SU-DHL-6 (cell line): ENCODE measurements at regions not wholly inside any gene's neighbourhood (a gene's known extent, or its start where the extent isn't known, plus 50 kb on each side); places are given as distances from the start of the nearest gene placed in this dataset.

Source experiments
- H2AFZ ChIP-seq: fragments of 200-600 bp; sonication (generic); 2 replicates; pipeline ENCODE4 v1.6.1; 2014; ENCODE audit warnings: low read depth, mild to moderate bottlenecking, moderate library complexity, mixed read lengths, antibody characterized with exemption, low read length; ENCODE audit not compliant: severe bottlenecking
- H3F3A ChIP-seq: fragments of 200-600 bp; shearing (Covaris generic); 2 replicates; pipeline ENCODE4 v1.6.0; 2016; ENCODE audit warnings: antibody characterized with exemption, mild to moderate bottlenecking; ENCODE audit not compliant: insufficient read depth
- H3K27ac ChIP-seq: fragments of 200-600 bp; sonication (generic); 2 replicates; pipeline ENCODE4 v1.5.1; 2016; ENCODE audit warnings: low read depth, mild to moderate bottlenecking, low read length, moderate library complexity, mixed read lengths
- H3K27me3 ChIP-seq: fragments of 200-600 bp; sonication (generic), shearing (Covaris generic); 2 replicates; pipeline ENCODE4 v1.6.0; 2014; ENCODE audit warnings: mild to moderate bottlenecking, low read length
- H3K36me3 ChIP-seq: fragments of 200-600 bp; sonication (generic); 2 replicates; pipeline ENCODE4 v1.6.1; 2014; ENCODE audit warnings: mild to moderate bottlenecking, low read length, mixed read lengths
- H3K4me2 ChIP-seq: fragments of 300-600, 200-600 bp; shearing (Covaris generic), sonication (generic); 2 replicates; pipeline ENCODE4 v1.6.0; 2014; ENCODE audit warnings: low read length, low read depth, mild to moderate bottlenecking; ENCODE audit not compliant: poor library complexity, severe bottlenecking
- H3K4me3 ChIP-seq: fragments of 200-600 bp; sonication (generic); 2 replicates; pipeline ENCODE4 v1.5.1; 2014; ENCODE audit warnings: antibody characterized with exemption, low read length, mild to moderate bottlenecking, mixed read lengths; ENCODE audit not compliant: insufficient read depth, poor library complexity, severe bottlenecking
- H3K79me2 ChIP-seq: fragments of 200-600 bp; sonication (generic); 2 replicates; pipeline ENCODE4 v1.6.1; 2014; ENCODE audit warnings: mild to moderate bottlenecking, low read length, moderate library complexity; ENCODE audit not compliant: insufficient read depth
- H3K9ac ChIP-seq: fragments of 200-600 bp; sonication (generic); 2 replicates; pipeline ENCODE4 v1.7.0; 2014; ENCODE audit warnings: mild to moderate bottlenecking, low read length
- H3K9me2 ChIP-seq: fragments of 200-600 bp; sonication (generic); replicated peaks from 2 replicates; pipeline ENCODE4 v1.6.1; 2014; ENCODE audit warnings: low read length; ENCODE audit not compliant: insufficient read depth
- H3K9me3 ChIP-seq: fragments of 200-600 bp; sonication (generic); 2 replicates; pipeline ENCODE4 v1.6.1; 2014; ENCODE audit warnings: low read length, mixed read lengths; ENCODE audit not compliant: insufficient read depth
- H4K20me1 ChIP-seq: fragments of 200-600 bp; sonication (generic); 2 replicates; pipeline ENCODE4 v1.6.1; 2014; ENCODE audit warnings: low read depth, mild to moderate bottlenecking, antibody characterized with exemption, low read length, moderate library complexity, mixed read lengths
- EZH2phosphoT487 ChIP-seq: fragments of 200-600 bp; sonication (generic), shearing (Covaris generic); conservative IDR thresholded peaks from 2 replicates; pipeline ENCODE4 v1.6.1; 2018; ENCODE audit warnings: mild to moderate bottlenecking, antibody characterized with exemption, low read length, moderate library complexity, mixed read lengths
- TF ChIP-seq, protein P1 (sequence below): fragments of 200-600 bp; sonication (generic); IDR thresholded peaks from one replicate; pipeline ENCODE4 v1.5.1; 2017; ENCODE audit warnings: antibody characterized with exemption, mild to moderate bottlenecking, low read length, moderate library complexity; ENCODE audit not compliant: insufficient read depth, poor library complexity, severe bottlenecking

DNA sequence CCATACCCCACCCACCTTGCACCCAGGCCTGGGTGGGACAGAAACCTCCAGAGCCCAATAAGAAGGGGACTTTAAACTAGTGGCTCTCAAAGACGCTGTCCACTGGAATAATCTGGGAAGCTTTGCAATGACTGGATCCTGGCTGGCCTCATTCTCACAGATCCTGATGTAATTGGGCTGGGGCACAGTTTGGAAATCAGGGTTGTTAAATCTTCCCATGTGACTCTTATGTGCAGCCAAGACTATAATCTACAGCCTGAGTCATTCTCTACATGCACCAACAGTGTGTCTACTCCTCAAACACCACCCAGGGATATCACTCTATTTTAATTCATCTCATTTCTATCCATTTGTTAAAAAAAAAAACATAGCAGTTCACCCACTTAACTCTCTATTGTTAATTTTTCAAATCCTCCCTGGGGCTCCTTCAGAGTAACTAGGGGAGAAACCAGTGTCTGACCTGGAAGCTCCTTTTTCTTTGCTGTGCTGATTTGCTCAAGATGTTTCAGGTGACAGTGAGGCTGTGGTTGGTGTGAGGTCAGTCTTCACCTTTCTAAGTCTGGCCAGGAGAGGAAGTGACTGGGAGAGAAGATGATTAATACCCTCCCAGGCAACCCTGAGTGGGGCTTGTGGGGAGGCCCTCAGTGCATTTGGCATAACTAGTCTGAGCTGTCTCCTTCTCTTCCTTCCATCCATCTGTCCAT is 211.6 kb upstream of the SFSWAP start:
- TF ChIP-seq, protein P1, sequence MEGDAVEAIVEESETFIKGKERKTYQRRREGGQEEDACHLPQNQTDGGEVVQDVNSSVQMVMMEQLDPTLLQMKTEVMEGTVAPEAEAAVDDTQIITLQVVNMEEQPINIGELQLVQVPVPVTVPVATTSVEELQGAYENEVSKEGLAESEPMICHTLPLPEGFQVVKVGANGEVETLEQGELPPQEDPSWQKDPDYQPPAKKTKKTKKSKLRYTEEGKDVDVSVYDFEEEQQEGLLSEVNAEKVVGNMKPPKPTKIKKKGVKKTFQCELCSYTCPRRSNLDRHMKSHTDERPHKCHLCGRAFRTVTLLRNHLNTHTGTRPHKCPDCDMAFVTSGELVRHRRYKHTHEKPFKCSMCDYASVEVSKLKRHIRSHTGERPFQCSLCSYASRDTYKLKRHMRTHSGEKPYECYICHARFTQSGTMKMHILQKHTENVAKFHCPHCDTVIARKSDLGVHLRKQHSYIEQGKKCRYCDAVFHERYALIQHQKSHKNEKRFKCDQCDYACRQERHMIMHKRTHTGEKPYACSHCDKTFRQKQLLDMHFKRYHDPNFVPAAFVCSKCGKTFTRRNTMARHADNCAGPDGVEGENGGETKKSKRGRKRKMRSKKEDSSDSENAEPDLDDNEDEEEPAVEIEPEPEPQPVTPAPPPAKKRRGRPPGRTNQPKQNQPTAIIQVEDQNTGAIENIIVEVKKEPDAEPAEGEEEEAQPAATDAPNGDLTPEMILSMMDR, result no peak
- no peak for TF ChIP-seq EZH2phosphoT487
- Histone ChIP-seq H3K27ac (no peak overlapping the region), H3K36me3 (no peaks in the 10 kb centered on the region), H3K4me2 (no peak overlapping the region), H3K9me2 (no peaks in the 10 kb centered on the region), H3F3A (no peaks in the 10 kb centered on the region), H3K27me3 (no peaks in the 10 kb centered on the region), H2AFZ (no peak overlapping the region), H3K79me2 (no peaks in the 10 kb centered on the region), H3K9ac (no peak overlapping the region), H3K4me3 (no peak overlapping the region), H3K9me3 (no peaks in the 10 kb centered on the region), H4K20me1 (no peaks in the 10 kb centered on the region)

DNA sequence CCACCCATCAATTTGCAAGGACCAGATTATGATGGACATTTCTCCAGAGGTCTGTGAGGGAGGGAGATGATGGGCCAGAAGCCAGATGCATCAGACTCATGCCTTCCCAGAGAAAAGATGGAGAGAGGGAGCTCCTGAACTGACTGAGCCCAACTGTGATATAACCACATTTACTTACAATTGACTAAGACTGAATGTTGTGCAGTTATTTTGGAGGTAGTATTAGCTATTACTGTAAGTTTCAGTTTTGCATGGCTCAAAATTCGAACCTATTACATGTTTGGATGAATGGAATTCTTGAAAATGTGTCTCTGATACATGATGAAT is 211.1 kb upstream of the SFSWAP start:
- no peaks in the 10 kb centered on the region for H3K9me3 ChIP-seq
- H3K79me2 ChIP-seq, result no peaks in the 10 kb centered on the region
- H3K27ac ChIP-seq, result no peak overlapping the region
- H2AFZ ChIP-seq, result no peak overlapping the region
- no peaks in the 10 kb centered on the region for H3K9me2 ChIP-seq
- H3K27me3 ChIP-seq, result no peaks in the 10 kb centered on the region
- no peaks in the 10 kb centered on the region for H3K36me3 ChIP-seq
- no peaks in the 10 kb centered on the region for H4K20me1 ChIP-seq
- H3K4me3 ChIP-seq, result no peak overlapping the region
- TF ChIP-seq EZH2phosphoT487, result no peak
- TF ChIP-seq, protein P1, result no peak
- H3F3A ChIP-seq, result no peaks in the 10 kb centered on the region
- H3K4me2 ChIP-seq, result no peak overlapping the region
- H3K9ac ChIP-seq, result no peak overlapping the region

DNA sequence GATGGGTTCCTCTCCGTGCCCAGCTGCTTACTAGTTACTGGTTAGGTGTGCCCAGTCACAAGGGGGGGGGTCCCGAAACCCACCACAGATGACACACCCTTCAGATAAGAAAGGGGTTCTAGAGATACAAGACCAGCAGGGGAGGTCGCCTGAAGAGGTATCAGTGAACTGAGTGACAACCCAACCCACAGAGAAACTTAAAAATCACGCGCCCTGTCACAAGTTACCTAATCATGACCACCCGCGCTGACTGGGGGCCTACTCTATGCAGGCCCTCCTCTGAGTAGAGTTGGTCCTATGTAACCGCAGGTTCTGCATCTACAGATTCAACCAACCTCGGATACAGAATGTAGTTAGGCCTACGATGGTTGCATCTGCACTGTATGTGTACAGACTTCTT is 210.3 kb upstream of the SFSWAP start:
- H4K20me1 ChIP-seq, result no peaks in the 10 kb centered on the region
- H3K9me2 ChIP-seq, result no peaks in the 10 kb centered on the region
- H3K4me2 ChIP-seq, result no peak overlapping the region
- no peak overlapping the region for H3K9ac ChIP-seq
- no peaks in the 10 kb centered on the region for H3K9me3 ChIP-seq
- no peak overlapping the region for H2AFZ ChIP-seq
- H3K36me3 ChIP-seq, result no peaks in the 10 kb centered on the region
- TF ChIP-seq, protein P1, result no peak
- TF ChIP-seq EZH2phosphoT487, result no peak
- no peaks in the 10 kb centered on the region for H3K27me3 ChIP-seq
- no peaks in the 10 kb centered on the region for H3K79me2 ChIP-seq
- no peak overlapping the region for H3K4me3 ChIP-seq
- no peaks in the 10 kb centered on the region for H3F3A ChIP-seq
- H3K27ac ChIP-seq, result no peak overlapping the region
